COLO668 (cell line): ENCODE measurements at regions not wholly inside any gene's neighbourhood (a gene's known extent, or its start where the extent isn't known, plus 50 kb on each side); places are given as distances from the start of the nearest gene placed in this dataset.
"Not testable (repeated sequence)": the region's sequence is repeated elsewhere in the genome, so short reads cannot be mapped to it uniquely, and the experiment has no call there.

Source experiments
- DNase-seq: peaks from one replicate; lab custom pipeline; 2025; ENCODE audit not compliant: unreplicated experiment; lab: John Stamatoyannopoulos, UW

DNA sequence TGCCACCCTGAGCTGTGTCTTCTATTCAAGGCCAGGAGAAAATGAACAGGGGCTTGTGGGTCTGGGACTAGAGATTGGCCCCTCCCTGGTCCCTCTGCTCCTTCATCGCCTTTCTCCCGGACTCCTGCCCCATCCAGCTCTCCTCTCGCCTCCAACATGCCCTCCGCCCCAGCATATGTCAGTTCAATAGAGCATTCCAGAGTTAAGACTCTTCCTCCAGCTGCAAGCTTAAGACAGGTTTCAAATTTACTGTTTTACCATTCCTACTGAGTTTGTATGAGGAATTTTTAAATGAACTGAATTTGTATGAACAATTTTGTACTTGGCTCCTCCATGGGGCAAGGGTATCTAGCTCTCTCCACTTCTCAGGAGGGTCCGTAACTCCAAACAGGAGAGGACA, 195.6 kb downstream of the TBC1D2B start:
- DNase-seq, result no peak

DNA sequence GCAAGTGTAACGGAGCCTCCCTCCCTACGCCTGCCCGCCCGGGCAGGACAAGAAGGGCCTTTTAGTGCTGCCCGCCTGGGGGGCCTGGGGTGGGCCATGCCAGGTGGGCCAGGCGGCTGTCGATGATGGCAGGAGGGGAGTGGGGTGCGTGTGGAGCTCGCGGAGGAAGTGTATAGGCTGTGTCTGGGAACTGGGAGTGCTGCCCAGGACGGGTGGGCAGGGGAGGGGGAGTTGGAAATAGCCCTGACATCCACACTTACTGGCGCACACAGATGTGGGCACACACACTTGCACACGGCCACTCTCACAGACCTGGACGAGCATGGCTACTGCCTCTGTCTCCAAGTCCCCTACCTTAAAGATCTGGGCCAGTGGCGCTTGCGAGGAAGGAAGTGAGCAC, 196.0 kb downstream of the TBC1D2B start:
- DNase-seq, result not testable (repeated sequence)

DNA sequence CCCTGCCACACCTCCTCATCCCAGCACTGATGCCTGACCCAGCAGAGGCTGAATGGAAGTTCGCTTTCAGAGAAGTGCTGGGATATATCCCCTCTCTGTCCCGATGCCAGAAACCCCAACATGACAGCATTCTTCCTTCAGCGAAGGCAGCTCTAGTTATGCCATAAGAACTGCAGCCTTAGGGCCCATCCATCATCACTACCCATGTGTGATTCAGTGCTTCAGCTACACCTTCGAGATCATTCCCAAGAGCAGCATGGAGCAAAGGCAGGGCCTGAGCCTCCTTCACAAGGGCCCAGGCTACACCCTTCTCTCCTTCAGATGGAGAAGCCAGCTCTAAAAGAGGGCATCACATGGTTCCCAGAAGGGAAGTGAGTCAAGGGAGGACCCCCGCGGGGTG, 198.0 kb downstream of the TBC1D2B start:
- not testable (repeated sequence) for DNase-seq

DNA sequence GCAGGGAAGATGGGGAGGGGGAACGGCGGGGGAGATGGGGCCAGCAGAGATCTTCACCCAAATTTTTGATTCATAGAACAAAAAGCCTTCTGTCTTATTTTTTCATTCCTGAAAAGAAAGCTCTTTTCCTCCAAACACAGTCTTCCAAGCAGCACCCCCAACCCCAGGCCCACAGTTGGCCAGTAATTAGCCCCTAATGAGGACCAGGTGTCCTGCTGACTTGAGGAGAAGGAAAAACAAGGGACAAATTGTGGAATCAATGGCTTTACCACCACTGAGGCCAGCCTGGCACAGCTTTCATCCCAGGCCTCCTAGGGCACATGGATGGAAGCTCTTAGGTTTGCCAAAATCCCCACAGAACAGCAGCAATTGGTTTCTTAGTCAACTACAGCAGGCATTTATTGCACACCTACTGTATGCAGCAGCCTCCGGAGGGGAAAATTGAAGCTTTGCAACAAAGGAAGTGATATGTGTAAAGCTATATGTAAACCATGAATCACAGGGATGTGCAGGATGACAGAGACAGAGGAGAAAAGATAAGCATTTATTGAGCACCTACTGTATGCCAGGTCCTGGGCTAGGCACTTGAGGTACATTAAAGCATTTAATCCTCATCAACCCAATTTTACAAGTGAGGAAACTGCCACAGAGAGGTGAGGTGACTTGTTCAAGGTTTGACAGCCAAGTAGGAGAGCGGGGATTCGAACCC, 199.5 kb downstream of the TBC1D2B start:
- no peak for DNase-seq

DNA sequence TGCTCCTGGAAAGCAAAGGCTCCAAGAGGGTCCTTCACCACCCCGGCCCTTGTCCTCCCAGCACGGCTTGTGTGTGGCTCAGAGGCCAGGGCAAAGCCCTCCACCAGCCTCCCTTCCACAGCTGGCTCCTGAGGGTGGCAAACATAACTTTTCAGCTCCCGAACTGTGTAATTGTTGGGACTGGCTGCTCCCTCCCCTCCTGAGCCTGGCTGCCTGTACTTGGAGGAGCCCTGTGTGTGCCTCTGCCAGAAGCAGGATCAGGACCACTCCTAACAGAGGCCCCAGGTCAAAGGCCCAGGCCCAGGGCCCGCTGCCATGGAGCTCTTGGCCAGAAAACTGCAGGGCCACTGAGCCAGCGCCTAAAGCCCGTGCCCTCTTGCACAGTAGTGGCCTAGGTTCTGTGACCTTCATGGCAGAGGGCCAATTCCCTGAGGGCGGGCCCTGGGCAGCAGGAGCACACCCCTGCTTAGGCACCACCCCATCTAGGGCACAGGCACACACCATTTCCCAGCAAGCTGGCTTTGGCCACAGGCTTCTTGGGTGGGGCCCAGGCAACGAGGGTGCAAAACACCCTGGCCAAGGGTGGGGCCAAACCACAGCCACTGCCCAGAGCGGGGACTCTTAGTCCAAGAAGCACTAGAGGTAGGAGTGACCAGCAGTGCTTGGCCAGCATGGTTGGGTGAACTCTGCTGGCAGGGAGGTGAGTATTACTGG, 201.2 kb downstream of the TBC1D2B start:
- DNase-seq, result not testable (repeated sequence)

DNA sequence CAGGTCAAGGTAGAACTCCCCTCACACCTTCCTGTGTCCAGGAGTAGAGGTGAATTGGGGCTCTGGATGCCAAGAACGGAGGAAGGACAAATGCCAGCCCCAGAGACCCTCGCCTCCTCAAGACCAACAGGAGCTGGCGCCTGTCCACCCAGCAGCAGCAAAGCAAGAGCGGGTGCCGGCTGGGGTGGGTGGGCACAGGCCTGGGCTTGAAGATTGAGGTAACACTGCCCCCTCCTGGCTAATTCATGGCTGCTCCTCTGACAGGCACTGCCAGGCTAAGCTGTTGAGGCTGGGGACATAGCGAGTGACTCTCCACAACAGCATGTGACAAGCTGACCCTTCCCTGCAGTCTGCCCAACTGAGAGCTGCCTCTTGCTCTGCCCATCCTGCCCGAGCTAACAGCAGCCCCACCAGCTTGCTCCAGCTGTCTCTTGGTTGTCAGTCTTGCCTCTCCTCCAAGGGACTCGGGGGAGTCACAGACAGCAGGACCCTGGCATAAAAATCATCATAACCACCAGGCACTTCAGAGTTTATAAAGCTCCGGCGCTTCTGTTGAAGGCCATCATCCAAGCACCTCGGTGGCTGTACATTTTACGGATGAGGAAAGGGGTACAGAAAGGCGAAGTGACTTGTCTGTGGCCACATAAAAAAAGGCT, 202.3 kb downstream of the TBC1D2B start:
- DNase-seq, result peak; percentile 20

DNA sequence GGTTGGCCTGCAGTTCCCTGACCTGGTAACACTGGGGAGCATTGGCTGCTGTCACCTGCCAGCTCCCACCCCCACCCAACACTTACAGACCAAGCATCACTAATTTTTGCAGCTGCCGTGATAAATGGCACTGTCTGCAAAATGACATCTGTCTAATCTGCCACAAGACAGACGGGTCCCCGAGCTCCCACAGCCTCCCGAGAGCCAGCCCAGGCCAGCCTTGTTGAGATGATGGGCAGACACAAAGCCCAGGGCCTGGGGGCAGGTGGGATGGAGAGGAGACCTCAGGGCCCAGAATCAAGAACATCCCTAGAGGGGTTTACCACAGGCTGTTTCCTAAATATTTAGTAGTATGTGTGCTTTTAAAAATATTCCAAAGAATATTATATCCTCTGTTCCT, 203.4 kb downstream of the TBC1D2B start:
- DNase-seq, result no peak

DNA sequence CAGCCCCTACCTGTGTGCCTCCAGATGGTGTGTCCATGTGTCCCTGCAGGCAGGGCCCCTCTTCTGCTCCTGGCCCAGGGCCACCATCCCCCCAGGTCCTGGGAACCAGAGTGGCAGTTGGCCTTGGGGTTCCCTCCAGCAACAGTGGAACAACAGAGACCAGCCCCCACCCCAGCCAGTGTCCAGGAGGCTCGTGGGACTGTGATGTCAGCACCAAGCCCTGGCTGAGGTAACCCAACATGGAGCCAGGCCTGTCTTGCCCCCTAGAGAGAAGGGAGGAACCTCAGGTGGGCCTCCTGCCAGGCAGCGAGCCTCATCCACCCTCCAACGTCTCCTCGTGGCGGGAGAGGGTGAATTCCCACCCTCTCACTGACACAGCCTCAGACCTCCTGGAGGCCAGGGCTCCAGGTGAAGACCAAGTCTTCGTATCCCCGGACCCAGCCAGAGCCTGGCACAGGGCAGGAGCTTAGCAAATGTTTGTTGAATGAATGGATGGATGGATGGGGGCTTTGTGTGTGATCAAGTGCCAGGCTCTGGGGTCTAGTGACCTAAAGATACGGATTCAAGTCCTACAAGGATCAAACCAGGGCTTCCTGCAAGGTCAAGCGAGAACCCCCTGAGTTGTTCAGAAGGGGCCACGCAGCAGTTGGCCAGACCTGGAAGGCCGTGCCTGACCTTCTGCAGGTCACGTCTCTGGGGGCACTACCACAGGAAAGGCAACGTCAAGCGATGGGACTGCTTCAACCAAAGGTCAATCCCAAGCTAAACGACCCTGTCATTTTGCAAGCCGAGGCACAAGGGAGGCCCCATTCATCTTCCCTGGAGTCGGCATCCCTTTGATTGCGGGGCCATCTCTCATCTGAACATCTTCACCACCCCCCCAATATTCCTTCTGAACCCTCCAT, 204.7 kb downstream of the TBC1D2B start:
- not testable (repeated sequence) for DNase-seq

DNA sequence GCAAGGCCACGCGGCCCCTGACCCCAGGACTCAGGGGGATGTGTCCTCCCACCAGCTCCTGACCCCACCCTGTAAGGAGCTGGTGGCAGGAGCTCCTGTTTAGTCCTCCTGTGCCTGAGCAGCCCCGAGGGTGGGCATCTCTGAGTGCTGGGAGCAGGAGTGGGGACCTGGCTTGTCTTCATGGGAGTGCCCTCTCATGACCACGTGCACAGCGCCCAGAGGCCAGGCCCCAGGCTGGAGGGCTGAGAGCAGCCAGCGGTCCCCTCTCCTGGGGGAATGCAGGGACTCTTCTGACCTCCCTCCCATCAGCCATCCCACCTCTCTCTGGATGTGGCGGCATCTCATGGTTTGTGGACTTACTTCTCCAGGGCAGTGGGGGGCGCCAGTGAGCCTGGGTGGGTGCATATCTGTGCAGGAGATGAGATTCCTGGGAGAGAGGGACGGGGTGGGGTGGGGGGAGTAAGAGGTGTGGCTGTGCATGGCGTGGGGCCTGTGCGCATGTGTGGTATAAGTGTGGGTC, 205.6 kb downstream of the TBC1D2B start:
- DNase-seq, result no peak

DNA sequence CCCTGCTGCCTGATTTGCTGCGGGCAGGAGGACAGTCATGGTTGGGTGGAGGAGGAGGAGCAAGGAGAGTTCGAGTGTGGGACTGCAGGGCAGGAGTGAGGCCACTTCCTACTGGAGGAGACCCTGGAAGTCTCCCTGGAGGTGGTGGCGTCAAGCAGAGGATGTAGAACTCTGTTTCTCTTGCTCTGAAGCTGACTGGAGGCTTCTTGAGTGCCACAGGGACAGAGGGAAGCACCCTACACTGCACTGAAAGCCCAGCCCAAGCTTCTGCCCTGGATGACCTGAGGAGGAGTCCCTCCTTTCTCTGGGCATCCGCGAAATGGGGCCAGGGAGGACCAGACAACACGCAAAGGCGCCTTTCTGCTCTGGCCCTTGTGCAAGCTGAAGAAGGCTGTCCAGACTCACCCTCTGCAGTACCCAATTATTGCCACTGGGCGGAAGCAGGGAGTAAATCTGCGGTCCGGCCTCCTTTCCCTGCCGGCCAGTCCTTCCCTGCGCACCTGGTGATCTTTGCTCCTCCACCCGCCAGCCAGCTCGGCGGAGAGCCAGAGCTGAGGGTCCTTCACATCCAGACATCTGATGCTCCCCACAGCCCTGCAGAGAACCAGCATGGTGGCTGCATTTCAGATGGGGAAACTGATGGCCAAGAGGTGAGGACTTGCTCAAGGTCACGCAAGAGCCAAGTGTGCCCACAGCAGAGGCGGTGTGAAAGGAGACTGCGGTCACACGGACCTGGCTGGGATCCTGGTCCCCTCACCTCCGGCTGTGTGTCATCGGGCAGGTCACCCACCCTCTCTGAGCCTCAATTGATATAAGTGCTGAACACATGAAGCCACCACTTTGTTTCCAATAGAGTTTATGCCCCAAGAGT, 207.1 kb downstream of the TBC1D2B start:
- DNase-seq, result peak; percentile 54

DNA sequence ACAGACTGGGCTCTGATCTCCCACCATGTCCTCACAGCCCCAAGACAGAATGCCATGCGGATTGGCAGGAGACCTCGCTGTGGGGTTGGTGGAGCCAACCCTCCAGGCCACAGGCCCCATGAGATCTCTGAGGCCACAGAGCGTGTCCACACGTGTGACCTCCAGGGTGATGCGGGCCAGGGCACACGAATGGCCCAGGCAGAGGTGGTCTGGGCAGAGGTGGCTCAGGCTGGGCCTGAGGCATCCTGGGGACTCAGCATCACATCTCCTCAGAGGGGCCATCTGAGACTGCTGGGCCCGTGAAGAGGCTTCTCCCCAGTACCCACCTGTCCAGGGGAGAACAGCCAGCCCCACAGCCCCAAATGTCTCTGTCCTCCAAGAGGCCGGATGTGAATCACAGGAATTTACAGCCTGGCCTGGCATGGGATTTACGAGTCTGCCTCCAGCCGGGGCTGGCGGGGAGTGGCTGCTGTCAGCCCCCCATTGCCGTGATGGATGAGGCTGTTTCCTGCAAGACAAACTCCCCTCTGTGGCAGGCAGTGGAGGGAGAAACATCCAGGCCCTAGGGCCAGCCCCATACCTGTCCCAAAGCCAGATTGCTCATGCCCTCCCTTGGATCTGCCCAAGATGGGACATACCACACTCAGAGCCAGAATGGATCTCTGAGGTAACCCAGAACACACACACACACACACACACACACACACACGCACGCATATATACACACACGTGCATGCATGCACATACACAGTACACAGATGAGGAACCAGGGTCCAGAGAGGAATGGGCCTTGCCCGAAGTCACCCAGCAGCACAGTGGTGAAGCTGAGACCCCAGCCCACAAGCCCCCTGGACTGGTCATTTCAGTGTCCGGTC, 208.3 kb downstream of the TBC1D2B start:
- DNase-seq, result no peak

DNA sequence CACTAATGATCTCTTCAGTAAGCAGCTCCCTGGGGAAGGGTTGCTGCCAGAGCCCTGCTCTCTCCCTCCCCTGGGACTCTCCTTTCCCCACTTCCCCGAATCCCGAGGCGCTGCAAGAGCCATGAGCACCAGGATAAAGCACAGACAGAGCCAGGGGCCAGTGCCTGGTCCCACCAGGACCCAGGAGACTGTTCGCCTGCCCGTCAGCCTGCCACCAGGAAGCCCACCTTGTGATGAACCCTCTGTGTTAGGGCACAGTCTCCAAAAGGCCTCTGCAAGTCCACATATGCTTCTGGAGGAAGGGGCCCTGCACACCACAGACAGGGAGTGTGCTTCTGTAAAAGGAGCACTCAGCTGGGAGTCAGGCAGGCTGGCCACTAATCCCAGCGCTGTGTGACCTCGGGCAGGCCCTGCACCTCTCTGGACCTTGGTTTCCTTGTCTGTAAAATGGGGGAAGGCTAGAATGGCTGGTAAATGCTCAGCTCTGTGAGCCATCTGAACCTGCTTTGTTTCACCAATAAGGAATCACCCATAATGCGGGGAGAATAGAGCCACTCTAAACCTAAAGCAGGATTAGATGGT, 209.4 kb downstream of the TBC1D2B start:
- not testable (repeated sequence) for DNase-seq

DNA sequence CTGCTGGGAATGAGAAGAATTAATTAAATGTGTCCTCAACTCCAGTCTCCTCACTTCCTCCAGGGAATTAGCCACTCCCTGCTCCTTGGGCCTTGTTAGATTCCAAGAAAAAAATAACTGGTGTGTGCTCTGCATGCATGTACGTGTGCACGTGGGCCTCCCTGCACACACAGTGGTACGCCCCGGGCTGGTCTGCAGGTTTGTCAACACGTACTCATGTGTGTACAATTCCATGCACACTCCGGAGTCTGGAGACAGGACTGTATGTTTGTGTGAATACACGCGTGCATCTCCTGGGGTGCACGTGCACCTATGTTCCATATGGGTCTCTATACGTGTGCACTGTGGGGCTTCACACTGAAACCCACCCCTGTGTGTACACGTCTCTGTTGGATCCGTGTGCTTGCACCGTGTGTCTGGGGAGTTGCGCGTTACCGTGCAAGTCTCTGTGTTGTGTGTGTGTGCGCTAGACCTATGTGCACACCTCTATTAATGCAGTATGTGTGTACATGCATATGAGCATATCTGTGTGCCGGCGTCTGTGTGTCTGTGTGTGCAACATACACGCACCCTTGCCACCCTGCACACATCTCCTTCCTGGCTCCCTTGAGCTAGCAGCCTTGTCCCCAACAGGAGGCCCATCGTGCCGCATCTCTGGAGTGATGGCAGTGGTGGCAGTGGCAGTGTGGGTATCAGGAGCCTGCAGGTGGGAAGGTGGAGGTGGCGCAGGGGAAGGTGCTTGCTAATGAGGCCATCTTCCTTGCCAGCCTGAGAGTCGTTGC, 210.1 kb downstream of the TBC1D2B start:
- no peak for DNase-seq

DNA sequence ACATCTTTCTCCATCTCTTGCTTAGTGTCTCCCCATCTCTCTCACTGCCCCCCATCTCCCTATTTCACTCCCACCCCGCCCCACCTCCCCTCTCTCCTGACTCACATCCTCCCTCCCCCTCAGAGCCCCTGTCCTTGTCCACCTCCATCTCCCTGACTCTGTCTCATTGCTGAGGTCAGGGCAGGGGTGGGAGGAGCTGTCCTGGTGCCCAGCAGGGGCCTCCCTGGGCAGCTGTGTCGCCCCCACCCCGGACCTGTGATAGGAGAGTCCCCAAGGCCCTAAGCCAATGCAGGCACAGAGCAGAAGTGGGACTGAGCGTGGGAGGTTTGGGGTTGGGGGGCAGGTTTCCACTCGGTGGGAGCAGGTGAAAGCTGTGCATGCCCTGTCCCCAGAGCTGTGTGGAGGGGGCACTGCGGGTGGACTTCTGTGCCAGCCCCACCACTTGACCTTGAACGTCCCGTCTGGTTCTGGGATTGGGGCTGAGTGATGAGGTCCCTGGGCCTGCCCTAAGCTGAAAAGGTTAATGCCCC, 210.8 kb downstream of the TBC1D2B start:
- no peak for DNase-seq

DNA sequence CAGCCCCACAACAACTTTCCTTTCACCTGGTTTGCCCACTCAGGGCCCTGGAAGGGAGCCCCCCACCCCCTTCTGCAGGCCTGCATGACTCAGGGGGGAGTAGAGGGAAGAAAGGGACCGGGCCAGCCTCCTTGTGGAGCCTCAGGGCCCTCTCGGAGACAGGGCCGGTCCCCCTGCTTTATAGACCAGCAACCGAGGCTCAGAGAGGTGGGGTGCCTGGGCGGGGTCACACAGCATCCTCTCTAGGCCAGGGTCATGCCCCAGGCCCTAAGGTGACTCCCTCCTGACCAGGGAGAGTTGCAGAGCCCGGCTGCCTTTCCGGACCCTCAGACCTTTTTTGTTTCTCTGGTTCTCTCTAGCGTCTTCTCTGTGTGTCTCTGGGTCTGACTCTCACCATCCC, 211.3 kb downstream of the TBC1D2B start:
- no peak for DNase-seq

DNA sequence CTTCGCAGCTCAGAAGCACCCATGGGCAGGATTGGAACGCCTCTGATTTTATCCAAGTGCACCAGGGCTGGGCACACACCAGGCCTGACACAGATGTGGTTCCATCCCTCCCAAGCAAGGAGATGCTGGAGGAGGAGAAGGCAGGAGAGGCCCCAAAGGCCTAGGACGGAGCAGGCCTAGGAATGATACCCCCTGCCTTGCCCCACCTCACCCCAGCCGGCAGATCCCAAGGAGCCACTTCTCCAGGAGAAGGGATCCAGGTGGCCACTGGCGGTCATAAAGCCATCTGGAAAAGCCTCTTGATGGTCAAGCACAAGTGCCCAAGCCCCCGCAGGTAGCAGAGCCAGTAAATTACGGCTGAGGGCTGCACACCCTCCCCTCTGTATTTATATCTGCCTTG, 211.8 kb downstream of the TBC1D2B start:
- DNase-seq, result no peak

DNA sequence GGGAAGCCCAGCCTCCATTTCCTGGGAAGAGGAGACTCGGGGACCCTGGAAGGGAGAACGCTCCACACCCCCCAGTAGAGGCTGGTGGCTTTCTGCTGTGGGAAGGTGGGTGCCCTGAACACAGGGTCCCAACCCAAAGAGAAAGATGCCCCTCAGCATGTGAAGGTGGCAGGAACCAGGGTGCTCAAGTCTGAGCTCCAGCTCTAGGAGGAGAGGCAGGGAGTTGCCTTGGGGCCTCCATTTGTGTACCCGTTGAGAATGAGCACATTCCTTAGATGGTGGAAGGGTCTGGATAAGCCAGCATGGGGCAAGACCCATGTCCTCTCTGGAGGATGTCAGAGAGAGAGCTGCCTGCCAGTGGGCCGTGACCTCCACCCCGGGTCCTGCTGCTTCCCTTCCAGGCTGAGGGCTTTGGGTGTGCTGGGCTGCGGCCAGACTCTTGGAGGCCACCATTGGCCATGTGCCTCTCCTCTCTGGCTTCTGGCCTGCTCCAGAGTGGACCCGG, 212.4 kb downstream of the TBC1D2B start:
- no peak for DNase-seq
